ENCODE measurements at regions not wholly inside any gene's neighbourhood (a gene's known extent, or its start where the extent isn't known, plus 50 kb on each side); places are given as distances from the start of the nearest gene placed in this dataset.

GRCh38 chr1:23638786-23639241 lies 52.8 kb upstream of the RPL11 start:
- Histone ChIP-seq H3K79me1 (ENCODE audit: low read depth, low read length) (no peaks in the 10 kb centered on the region), H4K91ac (replicated peaks; ENCODE audit: insufficient read length, low read length) (no peak overlapping the region), H4K5ac (ENCODE audit: insufficient read length, low read depth, low read length) (no peak overlapping the region), H2AK5ac (ENCODE audit: low read depth, low read length) (no peak overlapping the region), H3K56ac (replicated peaks; ENCODE audit: insufficient read length, low read depth, low read length) (no peak overlapping the region), H3K4me2 (ENCODE audit: insufficient read depth in 1 of 2, low read depth in 2 of 2, low read length in 2 of 2) (no peak overlapping the region), H3K4me3 (ENCODE audit: extremely low read depth in 1 of 4, insufficient read depth in 2 of 4, low read depth in 3 of 4, low read length in 4 of 4) (no peak overlapping the region), H2BK15ac (ENCODE audit: low read length) (no peak overlapping the region), H4K8ac (ENCODE audit: extremely low read depth, insufficient read depth, low read length) (no peak overlapping the region), H3K23ac (ENCODE audit: insufficient read length) (no peak overlapping the region), H2BK120ac (replicated peaks; ENCODE audit: low read depth, low read length) (no peak overlapping the region), H4K20me1 (replicated peaks in 1 of 2; ENCODE audit: control insufficient read depth in 1 of 2, insufficient read depth in 2 of 2, low read length in 2 of 2) (no peaks in the 10 kb centered on the region), H3K27me3 (replicated peaks in 1 of 4; ENCODE audit: control insufficient read depth in 3 of 4, extremely low read depth in 1 of 4, insufficient read depth in 3 of 4, low read length in 3 of 4) (no peaks in the 10 kb centered on the region), H3K23me2 (ENCODE audit: low read depth, low read length) (no peaks in the 10 kb centered on the region), H2BK5ac (ENCODE audit: low read depth, low read length) (no peak overlapping the region), H3K36me3 (ENCODE audit: control insufficient read depth in 2 of 4, insufficient read depth in 4 of 4, low read length in 3 of 4) (no peaks in the 10 kb centered on the region), H3K14ac (ENCODE audit: insufficient read length) (no peak overlapping the region), H3K18ac (ENCODE audit: extremely low read depth, low read length) (no peak overlapping the region), H2BK20ac (ENCODE audit: low read length) (no peak overlapping the region), H3K4me1 (replicated peaks in 1 of 4; ENCODE audit: control insufficient read depth in 3 of 4, insufficient read depth in 4 of 4, low read length in 3 of 4) (peaks cover 0 to 17% (median under 1%) of the 10 kb centered on the region in 4 experiments; a peak in 5 of 7 replicates), H3K9ac (replicated peaks in 1 of 4; ENCODE audit: extremely low read depth in 1 of 4, low read depth in 3 of 4, low read length in 3 of 4) (no peak overlapping the region), H2BK12ac (ENCODE audit: low read depth, low read length) (no peak overlapping the region), H2AFZ (ENCODE audit: low read length) (no peak overlapping the region), H3K4ac (replicated peaks; ENCODE audit: insufficient read length, low read depth, low read length) (no peak overlapping the region), H3K9me3 (ENCODE audit: insufficient read depth in 2 of 2, low read depth in 1 of 2, low read length in 1 of 2) (no peaks in the 10 kb centered on the region), H3K27ac (ENCODE audit: low read depth, low read length) (no peak overlapping the region), H3K79me2 (ENCODE audit: control insufficient read depth in 1 of 2, insufficient read depth in 2 of 2, low read length in 2 of 2) (no peaks in the 10 kb centered on the region)
- no peak for DNase-seq (ENCODE audit: low read depth in 1 of 2, low spot score in 2 of 2)
- FAIRE-seq: no peak
- CTCF ChIA-PET (ENCODE audit: partially characterized antibody): interaction anchor here (0.8 to 26.6 kb wide), 14 partner anchors 10 to 142 kb away, joined by 3 to 706 read pairs (median 23); partner anchors contain the start of gene ID3
- POLR2A ChIA-PET (ENCODE audit: partially characterized antibody): interaction anchor here (0.9 to 12.0 kb wide), 8 partner anchors 18 to 93 kb away, joined by 3 to 155 read pairs (median 4); partner anchors contain the start of genes ID3 and RPL11
- no peak for TF ChIP-seq SP4 (IDR thresholded peaks at IDR 0.05; ENCODE audit: low read length)
- 94% methylated on average over 5 of the region's 5 CpGs; no CpG with 5 or more reads in 1 of the 2 experiments for WGBS, 2 experiments (ENCODE audit: extremely low coverage in 1 of 2, insufficient coverage in 1 of 2, insufficient read length in 1 of 2, insufficient replicate concordance in 2 of 2, low coverage in 1 of 2, low lambda C conversion rate in 2 of 2, missing lambda C conversion rate in 1 of 2)

Data from H1 (cell line).